ENCODE measurements at regions not wholly inside any gene's neighbourhood (a gene's known extent, or its start where the extent isn't known, plus 50 kb on each side); places are given as distances from the start of the nearest gene placed in this dataset.
A peak's percentile ranks its signal among the peaks of the same experiment; 100 is the strongest.

DNA sequence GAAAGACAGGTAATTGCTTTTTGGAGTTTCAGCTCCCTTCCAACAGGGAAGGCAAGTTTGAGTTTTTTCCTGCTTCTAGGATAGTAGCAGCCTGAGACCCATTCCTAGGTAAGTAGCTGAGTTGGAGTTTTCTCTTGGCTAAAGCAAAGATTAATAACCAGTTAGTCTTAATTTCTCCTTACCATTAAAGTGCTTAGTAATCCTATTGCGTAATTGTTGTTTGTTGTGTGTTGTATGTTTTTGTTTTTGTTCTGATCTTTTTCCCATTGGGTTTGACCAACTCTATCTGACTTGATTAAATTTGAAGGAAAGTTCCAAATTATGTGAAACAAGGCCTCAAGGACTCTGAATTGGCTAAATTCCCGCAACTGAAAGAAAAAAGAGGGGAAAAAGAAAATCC, 83.5 kb downstream of the TBX22 start:
- no peak for DNase-seq

DNA sequence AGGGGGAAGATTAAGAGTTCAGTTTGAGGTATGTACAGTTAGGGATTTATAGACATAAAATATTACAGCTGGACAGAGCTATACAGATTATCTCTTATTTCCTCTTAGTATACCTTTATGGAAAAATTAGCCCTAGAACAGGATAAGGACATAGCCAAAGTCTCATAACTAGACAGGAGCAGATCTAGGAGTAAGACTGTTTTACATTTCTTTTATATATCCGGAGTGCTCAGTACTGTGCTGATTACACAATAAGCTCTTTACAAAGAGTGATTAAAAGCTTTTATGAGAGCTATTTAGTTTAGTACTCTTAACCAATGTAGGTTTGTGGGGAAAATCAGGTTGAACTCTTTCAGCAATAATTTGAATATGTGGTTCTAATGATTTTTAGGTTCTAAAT, 105.8 kb downstream of the TBX22 start:
- no peak for DNase-seq

DNA sequence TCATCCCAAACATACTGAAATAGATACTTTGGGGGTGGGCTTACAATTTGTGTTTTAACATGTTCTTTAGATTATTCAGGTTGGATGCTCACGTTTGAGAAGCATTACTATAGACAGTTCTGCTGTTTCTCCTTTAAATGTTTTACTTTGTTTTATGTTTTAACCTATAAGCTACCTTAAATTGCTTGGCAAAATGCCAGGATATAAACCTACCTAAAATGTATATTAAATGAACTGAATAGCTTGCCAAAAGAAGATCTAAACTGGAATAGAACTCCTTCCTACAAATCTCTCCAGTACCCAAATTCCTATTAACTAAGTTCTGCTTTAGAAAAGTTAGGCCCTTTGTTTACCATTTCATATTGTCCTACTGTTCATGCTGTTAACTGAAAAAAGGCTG, 124.4 kb downstream of the TBX22 start:
- DNase-seq = no peak

DNA sequence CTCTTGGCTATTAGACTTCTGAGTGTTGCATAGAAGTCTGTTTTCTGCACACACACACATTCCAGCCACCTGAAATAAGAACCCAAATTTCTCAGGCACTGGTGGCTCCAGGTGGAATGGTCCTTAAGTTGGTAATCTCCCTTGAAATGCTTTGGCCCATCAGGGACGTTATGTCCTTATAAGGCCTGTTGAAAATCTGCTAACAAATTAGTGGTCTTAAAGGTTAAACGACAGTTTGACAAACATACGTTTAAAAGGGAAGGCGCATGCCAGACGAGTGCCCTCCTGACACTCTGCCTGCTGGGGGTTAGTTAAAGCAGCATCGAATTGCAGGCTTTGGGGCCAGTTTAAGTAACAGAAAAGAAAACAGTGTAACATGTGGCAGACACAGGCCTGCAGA, 125.0 kb downstream of the TBX22 start:
- DNase-seq = no peak

DNA sequence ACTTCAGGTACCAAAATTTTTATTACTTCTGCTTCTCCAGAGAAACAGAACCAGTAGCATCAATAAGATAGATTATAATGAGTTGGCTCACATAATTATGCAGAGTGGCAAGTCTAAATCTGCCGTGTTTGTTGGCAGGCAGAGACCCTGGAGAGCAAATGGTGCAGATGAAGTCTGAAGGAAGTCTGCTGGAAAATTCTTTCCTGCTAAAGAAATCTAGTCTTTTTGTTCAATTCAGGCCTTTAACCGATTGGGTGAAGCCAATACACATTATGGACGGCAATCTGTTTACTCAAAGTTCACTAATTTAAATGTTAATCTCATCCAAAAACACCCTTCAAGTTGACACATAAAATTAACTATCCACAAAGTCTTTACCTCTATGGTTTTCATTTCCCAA, 156.0 kb downstream of the TBX22 start:
- no peak for DNase-seq

DNA sequence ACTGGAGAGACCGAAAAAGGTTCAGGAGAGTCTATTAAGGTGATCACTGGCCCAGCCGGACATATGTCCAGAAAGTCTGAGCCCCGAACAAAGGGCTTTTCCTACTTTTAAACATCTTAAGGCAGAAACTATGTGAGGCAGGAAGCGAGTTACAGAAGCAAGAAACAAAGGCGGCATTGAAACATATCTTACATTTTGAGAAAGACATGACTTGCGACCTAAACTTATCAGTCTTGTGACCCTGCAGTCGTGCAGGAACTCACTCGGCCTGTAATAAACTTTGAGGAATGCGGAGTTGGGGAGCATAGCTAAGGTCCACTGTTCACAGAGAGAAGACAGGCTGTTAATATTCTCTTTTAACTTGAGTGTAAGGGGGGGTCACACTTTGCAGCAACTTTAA, 158.7 kb downstream of the TBX22 start:
- DNase-seq = no peak

DNA sequence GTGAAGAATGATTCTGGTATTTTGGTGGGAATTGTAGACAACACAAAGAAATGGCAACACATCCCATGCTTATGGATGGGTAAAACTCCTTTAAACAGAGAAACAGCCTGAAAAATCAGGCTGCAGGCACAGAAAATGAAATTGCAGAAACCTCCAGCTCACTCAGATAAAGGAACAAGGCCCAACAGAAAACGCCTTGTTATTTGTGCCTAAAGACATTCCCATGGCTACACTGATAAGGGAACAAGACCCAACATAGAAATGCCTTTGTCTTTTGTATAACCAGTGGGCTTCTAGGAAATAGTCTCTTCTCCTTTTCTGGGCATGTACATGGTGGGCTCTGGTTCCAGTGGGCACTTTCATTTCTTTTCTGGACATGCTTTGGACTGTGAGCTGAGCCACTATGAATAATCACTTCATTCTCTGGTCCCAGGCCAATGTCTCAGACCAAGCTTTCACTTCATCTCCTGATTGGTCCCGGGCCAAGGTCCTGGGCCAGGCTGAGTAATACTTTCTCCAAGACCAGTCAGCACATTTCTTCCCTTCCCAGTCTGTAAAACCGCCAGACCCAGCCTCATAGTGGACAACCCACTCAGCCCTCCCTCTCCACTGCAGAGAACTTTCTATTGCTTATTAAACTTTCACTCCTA, 160.5 kb downstream of the TBX22 start:
- no peak for DNase-seq

DNA sequence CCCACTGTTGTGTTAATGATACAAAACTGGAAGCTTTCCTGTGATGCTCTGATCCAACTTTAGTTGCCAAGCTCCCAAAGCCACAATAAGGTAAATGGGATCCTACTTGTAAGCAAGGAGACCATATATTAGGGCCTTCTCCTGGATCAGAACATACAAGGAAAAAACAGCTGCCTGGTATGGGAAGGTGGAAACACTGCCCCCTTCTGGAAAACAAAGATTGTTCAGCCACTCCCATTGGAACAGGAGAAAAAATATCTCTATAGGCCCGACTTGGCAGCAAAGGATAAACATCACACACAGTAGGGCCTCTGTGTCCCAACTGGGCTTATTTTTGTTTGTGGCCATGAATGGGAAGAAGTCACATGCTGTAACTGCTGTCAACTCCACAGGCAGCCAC, 166.5 kb downstream of the TBX22 start:
- DNase-seq = no peak

DNA sequence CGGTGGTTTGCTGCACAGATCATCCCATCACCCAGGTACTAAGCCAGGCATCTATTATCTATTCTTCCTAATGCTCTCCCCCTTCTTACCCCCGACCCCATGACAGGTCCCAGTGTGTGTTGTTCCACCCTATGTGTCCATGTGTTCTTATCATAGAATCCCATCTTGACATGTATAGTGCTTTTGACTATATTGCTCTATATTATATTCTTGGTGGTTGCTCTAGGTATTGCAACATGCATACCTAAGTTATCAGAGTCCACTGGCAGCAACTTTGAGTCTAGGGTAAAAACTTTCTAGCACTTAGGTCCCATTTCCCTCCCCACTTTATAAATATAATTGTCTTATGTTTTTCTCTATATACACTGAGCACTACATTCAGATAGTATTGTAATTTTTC, 170.3 kb downstream of the TBX22 start:
- no peak for DNase-seq

DNA sequence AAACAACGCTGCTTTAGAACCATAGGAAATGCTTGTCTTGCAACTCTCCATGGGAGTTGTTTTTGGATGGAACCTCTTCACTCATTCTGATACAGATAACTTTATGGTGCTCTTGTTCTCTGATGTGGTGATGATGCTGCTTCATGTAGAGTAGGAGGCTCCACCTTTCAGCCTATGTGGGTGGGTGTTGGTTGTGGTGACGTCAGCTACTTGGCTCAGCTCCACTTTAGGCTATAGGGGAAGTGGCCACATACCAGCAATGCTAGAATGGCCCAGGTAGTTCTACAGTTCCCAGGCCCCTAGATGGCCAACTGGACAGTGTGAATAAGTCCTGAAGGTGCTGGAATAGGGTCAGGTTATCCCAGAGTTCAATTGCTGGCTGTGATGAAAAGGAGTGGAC, 192.1 kb downstream of the TBX22 start:
- DNase-seq = no peak

DNA sequence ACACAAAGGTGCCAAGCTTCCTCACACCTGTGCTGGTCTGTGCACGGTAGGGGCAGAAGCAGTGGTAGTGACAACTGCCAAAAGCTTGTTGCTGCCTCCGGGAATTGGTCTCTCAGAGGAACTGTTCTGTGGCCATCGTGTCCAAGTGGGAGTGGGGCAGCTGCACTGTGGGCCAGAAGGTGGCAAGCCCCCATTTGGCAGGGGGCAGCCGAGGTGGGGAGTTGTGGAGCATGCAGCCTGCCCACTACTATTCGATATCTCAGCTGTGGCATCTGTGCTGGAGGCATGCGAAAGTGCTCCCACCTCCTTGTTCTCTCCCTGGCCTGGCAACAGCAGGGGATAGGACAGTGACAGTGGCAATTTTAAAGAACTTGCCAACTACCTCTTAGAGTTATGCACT, 192.8 kb downstream of the TBX22 start:
- DNase-seq = no peak

DNA sequence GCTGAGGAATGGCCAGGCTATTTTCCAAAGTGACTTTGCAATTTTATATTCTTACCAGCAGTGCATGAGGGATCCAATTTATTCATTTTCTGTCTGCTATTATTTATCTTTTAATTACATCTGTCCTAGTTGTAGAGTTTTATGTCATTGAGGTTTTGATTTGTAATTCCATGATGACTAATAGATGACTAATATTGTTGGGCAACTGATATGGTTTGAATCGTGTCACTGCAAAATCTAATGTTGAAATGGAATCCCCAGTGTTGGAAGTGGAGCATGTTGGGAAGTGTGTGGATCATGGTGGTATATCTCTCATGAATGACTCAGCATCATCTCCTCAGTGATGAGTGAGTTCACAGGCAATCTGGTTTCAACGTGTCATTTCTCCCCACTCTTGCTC, 201.5 kb downstream of the TBX22 start:
- DNase-seq = no peak

DNA sequence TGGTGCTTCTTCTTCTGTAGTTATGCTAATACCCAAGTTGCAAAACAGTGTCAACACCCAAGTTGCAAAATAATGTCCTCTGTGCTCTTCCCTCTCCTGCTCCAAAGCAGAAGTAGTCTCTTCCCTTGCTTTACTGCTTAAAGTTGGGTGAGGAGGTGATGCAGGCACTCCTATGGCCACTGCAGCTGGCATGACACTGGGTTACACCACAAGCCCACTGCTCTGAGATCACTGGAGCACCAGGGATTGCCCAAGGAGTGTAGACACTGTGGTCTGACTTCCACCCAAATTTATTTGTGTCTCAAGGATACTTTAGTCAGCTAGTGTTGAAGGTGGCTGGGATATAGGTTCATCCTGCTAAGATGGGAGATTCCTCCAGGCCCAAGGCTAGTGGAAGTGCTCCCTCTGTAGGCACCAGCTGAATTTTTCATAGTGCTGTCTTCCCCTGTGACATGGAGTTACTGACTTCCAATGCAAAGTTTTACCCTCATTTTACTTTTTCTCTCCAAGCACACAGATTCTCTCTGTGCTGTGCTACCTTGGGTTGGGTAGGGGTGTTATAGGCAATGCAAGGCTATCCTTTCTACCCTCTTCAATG, 196.2 kb upstream of the TENT5D start:
- DNase-seq = no peak

DNA sequence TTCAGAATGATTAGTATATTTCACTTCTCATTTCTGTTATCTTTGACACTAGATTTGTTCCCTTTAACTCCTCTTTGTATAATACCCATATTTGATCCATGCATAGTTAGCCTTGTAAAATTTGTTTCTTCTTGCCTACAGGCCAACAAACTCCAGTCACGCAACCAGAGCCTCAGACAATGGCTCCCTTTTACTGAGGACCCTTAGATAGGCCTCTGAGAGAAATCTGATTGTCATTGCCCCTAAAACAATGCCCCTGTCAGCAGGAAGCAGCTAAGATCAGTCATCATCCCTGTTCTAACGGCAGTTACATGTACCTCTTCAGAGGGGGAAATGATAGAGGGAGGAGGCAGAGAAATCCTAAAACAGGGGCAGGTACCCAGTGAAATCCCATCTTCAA, 190.6 kb upstream of the TENT5D start:
- DNase-seq = no peak

DNA sequence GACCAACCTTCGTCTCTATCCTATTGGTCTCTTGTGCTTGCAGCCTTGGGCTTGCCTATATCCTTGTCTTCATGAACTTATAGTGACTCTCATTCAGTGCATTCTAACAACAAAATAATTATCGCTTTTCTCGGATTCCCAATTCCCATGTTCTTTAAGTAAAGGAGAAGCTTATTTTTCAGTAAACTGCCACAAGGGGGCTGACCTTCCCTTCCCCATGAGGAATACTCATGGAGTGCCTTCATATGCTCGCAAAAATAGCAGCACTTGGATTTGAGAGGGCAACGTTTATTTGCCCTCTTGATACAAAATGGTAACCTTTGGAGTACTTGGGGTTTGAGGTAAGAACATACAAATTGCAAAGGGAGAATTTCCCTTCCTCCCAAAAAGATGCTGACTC, 183.2 kb upstream of the TENT5D start:
- no peak for DNase-seq

DNA sequence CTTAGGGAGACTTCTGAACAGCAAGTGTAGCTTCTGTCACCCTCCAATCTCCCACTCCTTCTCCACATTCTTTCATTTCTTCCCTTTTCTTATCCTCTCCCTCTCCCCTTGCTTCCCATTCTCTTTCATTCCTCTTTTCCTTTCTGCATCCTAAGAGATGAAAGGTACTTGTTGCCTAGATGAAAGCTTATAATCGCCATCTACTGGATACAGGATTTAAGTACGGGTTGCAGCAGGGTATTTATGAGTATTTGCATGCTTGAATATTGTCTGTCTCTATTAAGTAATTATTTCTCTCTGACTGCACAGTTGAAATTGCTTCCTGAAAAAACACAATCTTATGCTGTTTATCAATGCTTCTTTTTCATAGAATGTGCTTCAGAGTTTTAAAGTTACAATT, 174.0 kb upstream of the TENT5D start:
- no peak for DNase-seq

DNA sequence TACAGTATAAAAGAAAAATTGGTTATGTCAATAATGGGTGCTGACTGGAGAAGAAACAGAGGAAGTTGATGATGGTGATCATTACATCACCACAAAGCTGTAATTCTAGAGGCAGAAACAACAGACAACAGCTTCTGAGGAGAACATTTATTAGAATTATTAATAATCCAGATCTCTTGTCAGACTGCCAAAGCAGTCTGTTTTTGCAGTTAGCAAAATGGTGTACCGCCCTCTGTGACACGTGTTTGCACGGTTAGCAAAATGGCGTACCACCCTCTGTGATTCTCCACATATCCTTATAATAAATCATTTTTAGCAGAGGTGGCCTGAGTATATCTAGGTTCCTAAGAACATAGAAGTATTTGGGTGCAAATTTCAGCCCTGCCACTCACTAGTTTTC, 154.0 kb upstream of the TENT5D start:
- DNase-seq = no peak

DNA sequence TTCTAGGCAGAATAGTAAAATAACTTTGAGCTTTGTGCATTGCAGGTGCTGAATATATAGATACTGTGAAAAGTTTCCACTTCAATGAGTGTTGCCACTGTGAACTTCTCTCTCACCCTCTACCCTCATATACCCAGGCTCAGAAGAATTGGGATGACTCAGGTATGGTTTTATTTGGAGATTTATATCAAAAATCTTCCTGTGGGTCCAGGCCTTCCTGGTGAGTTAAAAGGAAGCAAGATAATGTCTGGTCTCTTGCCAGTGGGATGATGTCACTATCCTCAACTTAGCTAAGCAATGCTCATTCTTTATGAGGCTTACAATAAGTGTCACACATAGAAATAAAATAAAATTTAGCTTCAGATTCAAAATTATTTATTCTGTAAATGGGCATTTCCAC, 153.3 kb upstream of the TENT5D start:
- no peak for DNase-seq

DNA sequence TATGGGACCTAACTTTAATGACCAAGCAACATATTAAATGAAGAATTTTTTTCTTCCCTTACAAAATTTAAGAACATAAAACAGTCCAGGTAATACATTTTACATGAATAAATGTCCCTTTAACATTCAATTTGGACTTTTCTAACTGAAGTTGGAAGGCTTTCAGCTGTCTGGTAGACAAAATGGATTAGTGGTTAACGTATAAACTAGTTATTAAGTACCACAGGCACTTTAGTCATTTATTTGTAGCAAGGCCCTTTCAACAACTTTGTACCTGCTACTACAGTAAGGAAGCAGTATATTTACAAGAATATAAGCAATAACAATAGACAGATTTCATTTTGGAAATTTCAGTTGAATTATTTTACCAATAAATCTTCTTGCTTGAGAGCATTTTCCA, 152.5 kb upstream of the TENT5D start:
- no peak for DNase-seq

DNA sequence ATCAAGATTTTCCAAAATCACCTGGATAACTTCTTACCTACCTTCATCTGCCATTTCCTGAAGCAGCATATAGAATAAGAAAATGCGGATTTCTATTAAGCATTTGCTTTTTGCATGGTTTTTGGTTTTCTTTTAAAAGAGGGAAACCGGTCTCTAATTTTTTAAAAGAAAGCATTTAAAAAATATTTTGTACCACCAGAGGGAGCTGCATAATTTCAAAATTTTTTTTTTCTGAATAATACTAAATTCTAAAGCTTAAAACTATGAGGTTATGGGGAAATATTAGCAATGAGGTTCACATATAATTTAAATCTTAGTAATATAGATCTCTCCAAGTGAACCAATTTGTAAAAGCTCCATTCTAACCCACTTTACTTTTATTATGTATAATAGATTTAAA, 137.7 kb upstream of the TENT5D start:
- DNase-seq = no peak

DNA sequence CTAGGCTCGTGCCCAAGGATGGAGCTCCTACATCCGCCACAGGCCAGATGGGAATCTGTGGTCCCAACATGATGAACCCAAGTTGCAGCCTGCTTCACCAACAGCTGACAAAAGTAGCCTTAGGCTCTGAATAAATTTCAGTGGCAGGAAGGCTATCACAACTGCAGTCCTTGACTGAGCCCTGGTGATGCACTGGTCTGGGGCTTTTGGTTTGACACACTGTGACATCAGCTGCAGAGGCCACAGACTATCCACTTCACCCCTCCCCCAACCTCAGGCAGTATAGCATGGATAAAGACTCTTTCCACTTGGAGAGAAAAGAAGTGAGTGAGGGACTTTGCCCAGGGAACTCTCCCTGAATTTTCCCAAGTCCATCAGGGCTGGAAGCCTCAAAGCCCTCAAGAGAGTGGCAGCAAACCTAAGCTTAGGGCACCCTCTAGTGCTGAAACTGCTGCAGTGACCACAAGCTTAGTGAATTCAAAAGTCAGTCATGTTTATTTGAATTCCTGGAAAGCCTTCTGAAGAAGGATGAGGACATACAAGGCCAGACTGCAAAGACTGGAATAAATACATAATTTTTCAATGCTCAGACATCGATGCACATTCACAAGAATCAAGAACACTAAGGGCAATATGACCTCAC, 135.0 kb upstream of the TENT5D start:
- DNase-seq = peak; percentile 10

DNA sequence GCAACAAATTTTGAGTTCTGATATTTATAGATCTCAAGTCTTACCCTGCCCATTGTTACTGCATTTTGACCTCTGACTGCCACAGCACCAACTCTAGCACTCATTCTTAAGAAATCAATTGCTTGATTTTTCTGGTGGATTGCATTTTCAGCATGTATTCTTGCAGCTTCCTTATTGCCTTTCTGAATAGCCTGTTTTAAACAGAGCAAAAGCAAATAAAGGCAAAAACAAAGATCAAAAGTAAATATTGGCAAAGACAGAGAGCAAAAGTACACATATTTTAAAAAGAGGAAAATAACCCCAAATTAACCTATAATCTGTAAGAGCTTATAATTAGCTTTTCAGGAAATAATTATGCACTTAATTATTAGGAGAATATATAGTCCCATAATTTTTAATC, 129.4 kb upstream of the TENT5D start:
- DNase-seq = no peak

DNA sequence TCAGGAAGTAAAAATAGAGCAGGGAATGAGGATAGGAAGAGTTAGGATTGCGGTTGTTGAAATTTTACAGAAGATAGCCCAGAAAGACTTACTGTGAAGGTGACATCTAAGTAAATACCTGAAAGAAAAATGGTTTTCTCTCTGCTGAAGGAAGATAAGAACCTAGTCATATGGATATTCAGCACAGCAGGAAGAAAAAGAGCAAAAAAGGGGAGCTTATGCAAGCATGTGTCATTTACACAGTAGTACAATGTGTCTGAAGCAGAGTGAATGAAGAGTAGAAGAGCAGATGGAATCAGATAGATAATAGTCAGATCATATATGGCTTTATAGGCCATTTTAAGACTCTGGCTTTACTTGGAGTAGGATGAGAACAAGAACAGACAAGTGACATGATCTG, 126.9 kb upstream of the TENT5D start:
- DNase-seq = no peak

DNA sequence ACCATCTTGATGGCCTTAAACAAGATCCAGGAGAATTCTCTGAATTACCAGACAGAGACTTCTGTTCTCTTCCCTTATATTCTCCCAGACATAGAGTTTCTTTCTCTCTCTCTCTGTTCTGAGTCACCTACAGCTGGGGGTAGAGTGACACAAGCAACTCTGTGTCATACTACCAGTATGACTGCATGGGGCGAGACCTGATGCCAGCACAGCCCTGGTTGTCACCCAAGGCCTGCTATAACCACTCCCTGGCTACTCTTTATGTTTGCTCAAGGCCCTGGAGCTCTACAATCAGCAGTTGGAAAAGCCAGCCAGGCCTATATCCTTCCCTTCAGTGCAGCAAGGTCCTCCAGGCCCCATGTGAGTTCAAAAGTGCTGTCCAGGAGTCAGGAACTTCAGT, 114.2 kb upstream of the TENT5D start:
- DNase-seq = no peak

DNA sequence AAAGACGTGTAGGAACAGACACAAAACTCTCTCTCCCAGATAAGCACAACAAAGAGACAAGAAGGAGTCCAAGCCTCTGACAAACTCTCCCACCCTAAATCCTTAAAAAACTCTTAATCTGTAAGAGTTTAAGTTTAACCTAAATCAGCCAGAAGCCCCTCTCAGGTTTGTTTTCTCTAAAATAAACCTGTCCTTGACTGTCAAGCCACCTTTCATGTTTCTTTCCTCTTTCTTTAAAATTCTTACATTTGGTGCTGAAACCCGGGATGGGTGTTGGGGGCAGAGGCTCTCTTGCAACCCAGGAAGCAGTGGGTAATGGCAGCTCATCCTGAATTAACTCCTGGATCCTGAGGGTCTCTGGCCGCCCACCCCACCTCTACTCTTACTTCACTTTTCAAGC, 107.8 kb upstream of the TENT5D start:
- DNase-seq = no peak
